Fibroblast of skin of abdomen (primary cell): ENCODE measurements at regions not wholly inside any gene's neighbourhood (a gene's known extent, or its start where the extent isn't known, plus 50 kb on each side); places are given as distances from the start of the nearest gene placed in this dataset.
"Not testable (repeated sequence)": the region's sequence is repeated elsewhere in the genome, so short reads cannot be mapped to it uniquely, and the experiment has no call there.

Experiments used
- DNase-seq: peaks from one replicate; pipeline ENCODE4 v3.0.0-alpha.2; 2013

DNA sequence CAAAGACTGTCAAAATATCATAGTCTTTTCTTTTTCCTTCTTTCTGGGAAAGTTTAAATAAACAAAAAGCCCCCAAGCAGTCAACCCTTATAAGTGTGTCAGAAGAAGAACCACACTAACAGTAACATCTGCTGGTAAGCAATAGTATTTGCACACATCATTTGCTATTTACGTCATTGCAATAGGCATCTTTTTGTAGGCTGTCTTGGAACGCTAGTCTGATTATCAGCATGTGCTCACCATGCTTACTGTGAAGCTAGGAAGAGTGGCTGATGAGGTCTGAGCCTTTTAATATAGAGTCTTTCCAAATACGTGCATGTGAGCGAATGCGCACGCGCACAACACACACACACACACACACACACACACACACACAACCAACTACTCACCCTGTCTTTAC lies 599.0 kb upstream of the TPK1 start:
- DNase-seq, result peak; percentile 17

DNA sequence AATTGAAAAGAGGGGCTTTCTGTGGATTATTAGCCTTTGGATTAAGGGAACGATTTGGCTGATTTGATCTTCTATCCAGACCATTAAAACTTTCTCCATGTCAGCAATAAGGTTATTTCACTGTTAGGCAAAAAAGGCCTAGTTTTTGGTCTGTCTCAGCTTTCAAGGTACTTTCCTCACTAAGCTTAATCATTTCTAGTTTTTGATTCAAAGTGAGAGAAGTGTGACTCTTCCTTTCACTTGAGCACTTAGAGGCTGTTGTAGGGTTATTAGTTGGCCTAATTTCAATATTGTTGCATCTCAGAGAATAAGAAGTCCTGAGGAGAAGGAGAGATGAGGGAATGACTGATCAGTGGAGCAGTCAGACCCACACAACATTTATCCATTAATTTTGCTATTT lies 596.0 kb upstream of the TPK1 start:
- DNase-seq, result no peak

GRCh38 chr7:145418481-145418880 lies 582.6 kb upstream of the TPK1 start:
- not testable (repeated sequence) for DNase-seq

GRCh38 chr7:145411066-145411465 lies 575.2 kb upstream of the TPK1 start:
- DNase-seq, result no peak

- DNase-seq, result peak; percentile 34
Measured at GRCh38 chr7:145398758-145399157, 562.9 kb upstream of the TPK1 start.

GRCh38 chr7:145394126-145394525 lies 558.3 kb upstream of the TPK1 start:
- no peak for DNase-seq

- no peak for DNase-seq
Measured at GRCh38 chr7:145382762-145383161, 546.9 kb upstream of the TPK1 start.

DNA sequence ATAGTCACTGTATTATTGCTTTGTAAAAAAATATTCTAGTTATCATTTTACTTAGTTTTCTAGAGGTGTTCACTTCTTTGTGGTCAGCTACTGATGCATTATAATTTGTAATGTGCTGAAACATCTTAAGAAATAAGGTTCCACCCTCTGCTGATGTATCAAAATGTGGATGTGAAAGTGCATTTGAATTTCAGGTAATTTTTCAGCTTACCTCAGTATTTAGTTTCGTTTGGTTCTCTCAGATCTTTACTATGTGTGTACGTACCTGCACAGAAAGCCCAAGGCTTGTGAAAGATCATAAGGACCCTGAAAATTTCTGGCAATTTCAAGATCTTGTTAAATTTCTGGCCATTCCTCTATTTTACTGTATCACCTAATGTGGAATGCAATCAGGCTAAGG lies 542.3 kb upstream of the TPK1 start:
- no peak for DNase-seq

- DNase-seq, result no peak
Measured at GRCh38 chr7:145360511-145361100, 524.8 kb upstream of the TPK1 start.

DNA sequence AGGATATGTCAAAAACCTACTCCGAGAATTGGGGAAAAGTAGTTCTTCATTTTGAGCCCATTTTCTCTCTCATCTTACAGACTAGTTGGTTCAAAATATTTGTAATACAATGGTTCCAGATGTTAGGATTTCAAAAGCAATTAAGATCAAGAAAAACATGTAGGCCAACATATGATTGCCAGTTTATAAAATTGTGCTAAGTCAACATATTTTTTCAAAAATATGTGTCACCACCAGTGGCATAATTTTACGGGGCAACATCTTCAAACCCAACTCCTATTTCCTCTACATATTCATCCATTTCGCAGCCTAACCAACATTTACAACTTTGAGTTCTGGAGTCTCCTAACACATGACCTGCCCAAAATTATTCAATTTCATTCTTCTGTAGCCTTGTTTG lies 514.5 kb upstream of the TPK1 start:
- DNase-seq, result no peak

- DNase-seq, result not testable (repeated sequence)
Measured at GRCh38 chr7:145349452-145349851, 513.6 kb upstream of the TPK1 start.

- no peak for DNase-seq
Measured at GRCh38 chr7:145347271-145347670, 511.4 kb upstream of the TPK1 start.

- no peak for DNase-seq
Measured at GRCh38 chr7:145339319-145339718, 503.5 kb upstream of the TPK1 start.

GRCh38 chr7:145331522-145331921 lies 495.7 kb upstream of the TPK1 start:
- DNase-seq, result no peak

DNA sequence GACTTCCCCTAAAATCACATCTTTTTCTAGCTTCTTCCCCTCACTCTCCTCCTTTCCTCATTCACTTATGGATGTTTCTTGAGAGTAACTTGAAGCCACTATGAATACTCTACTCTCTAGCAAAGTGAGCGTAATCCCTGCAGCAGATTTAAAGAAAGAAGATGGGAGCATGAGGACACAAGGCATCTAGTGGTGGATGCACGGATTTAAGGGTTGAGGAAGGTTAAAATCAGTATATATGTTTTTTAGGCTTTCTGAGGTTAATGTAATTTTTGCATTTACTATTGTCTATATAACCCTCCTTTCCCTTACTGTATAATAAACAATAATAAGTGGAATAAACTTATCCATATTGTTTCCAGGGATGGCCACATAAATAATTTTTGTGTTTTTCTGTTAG lies 495.2 kb upstream of the TPK1 start:
- DNase-seq, result no peak

- DNase-seq, result no peak
Measured at GRCh38 chr7:145327646-145328045, 491.8 kb upstream of the TPK1 start.

DNA sequence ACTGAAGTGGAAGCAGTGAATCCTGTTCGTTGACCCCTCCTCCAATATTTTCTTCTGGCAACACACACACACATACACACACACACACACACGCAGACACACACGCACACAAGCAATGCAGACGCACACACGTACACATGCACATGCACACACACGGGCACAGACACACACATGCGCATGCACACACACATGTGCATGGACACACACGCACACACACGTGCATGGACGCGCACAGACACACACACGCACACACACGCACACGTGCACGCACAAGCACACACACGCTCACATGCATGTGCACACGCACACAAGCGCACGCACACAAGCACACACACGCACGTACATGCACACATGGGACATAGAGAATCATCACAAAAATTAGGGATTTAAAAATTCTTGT lies 488.2 kb upstream of the TPK1 start:
- DNase-seq, result no peak

GRCh38 chr7:145313551-145313950 lies 477.7 kb upstream of the TPK1 start:
- DNase-seq, result no peak

DNA sequence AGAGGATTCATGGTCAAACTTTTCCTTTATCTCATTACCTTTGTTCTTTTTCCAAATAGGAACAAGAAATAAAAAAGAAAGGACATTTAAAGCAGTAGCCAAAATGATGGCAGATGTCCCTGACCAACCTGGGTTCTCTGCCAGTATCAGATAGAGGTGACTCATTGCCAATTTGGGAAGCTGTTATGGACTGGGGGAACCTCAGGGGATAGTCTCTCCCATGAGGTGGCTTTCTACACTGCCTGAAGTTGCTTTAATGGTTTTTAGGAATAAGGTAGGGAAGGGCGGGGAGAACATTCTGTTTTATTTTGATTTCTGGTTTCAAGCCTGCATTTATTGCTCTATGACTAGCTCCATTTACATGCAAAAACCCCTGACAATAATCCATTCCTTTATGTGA lies 457.9 kb upstream of the TPK1 start:
- no peak for DNase-seq

GRCh38 chr7:145293228-145293701 lies 457.4 kb upstream of the TPK1 start:
- DNase-seq, result no peak

GRCh38 chr7:145289384-145289783 lies 453.5 kb upstream of the TPK1 start:
- DNase-seq, result no peak

GRCh38 chr7:145276118-145276517 lies 440.3 kb upstream of the TPK1 start:
- no peak for DNase-seq

GRCh38 chr7:145269418-145270161 lies 433.7 kb upstream of the TPK1 start:
- DNase-seq, result no peak

GRCh38 chr7:145265180-145265579 lies 429.3 kb upstream of the TPK1 start:
- no peak for DNase-seq

- no peak for DNase-seq
Measured at GRCh38 chr7:145263886-145264285, 428.0 kb upstream of the TPK1 start.
